WERI-Rb-1 (cell line): ENCODE measurements at regions not wholly inside any gene's neighbourhood (a gene's known extent, or its start where the extent isn't known, plus 50 kb on each side); places are given as distances from the start of the nearest gene placed in this dataset.

Experiments
- DNase-seq: peaks from one replicate; pipeline ENCODE4 v3.0.0-alpha.2; 2020
- H3K27ac ChIP-seq: fragments of 250-450 bp; sonication (Bioruptor Pico); 2 replicates; pipeline ENCODE4 v1.5.1; 2020; ENCODE audit warnings: mild to moderate bottlenecking, moderate library complexity
- H3K27me3 ChIP-seq: fragments of 250-450 bp; sonication (Bioruptor Pico); 2 replicates; pipeline ENCODE4 v1.5.1; 2021; ENCODE audit warnings: mild to moderate bottlenecking, low read depth, moderate library complexity; ENCODE audit not compliant: insufficient read depth, severe bottlenecking
- H3K36me3 ChIP-seq: fragments of 250-450 bp; sonication (Bioruptor Pico); 2 replicates; pipeline ENCODE4 v1.5.1; 2020; ENCODE audit warnings: mild to moderate bottlenecking, moderate library complexity
- H3K4me3 ChIP-seq: 2 replicates; pipeline ENCODE4 v1.5.1; 2011; ENCODE audit warnings: low read depth, mild to moderate bottlenecking, control low read depth, low read length
- H3K9me3 ChIP-seq: fragments of 250-450 bp; sonication (Bioruptor Pico); 2 replicates; pipeline ENCODE4 v1.5.1; 2021; ENCODE audit warnings: mild to moderate bottlenecking, moderate library complexity; ENCODE audit not compliant: severe bottlenecking
- CTCF ChIP-seq: IDR thresholded peaks from 2 replicates; pipeline ENCODE4 v1.5.1; 2011; ENCODE audit warnings: low read depth, mild to moderate bottlenecking, control low read depth, inconsistent platforms, low read length

DNA sequence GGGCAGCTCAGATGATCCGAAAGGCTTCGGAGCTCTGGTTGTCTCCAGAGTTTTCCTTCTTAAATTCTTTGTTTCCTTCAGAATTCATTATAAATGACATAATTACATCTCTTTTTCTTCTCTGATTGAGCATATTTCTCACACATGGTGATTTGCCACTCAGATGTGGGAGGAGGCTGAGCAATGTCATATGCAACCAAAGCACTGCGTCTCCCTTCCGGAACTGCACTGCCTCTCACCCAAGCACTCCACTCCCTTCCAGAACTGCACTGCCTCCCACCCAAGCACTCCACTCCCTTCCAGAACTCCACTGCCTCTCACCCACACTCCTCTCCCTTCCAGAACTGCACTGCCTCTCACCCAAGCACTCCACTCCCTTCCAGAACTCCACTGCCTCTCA, 131.5 kb downstream of the SALL1 start:
- Histone ChIP-seq H3K27me3 (no peaks in the 10 kb centered on the region), H3K9me3 (no peaks in the 10 kb centered on the region), H3K36me3 (no peaks in the 10 kb centered on the region), H3K4me3 (no peak overlapping the region), H3K27ac (no peak overlapping the region)
- DNase-seq = no peak
- no peak for TF ChIP-seq CTCF

DNA sequence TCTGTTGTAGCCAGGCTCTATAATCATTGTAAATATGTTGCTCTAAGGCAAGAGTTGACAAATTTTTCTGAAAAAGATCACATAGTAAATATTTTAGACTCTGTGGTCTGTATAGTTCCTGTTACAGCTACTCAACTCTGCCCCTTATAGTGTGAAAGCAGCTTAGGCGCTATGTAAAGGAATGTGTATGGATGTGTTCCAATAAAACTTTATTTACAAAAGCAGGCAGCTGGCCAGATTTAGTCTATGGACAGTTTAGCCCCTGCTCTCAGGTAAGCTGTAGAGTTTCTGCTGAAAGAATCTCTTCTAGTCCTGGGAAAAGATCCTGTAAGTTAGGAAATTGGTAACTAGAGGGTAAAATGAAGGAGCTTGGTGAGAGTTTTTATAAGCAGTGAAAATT, 133.1 kb downstream of the SALL1 start:
- no peak overlapping the region for H3K4me3 ChIP-seq
- H3K9me3 ChIP-seq = no peaks in the 10 kb centered on the region
- TF ChIP-seq CTCF = no peak
- no peaks in the 10 kb centered on the region for H3K36me3 ChIP-seq
- H3K27me3 ChIP-seq = no peaks in the 10 kb centered on the region
- DNase-seq = no peak
- no peak overlapping the region for H3K27ac ChIP-seq

- no peak for TF ChIP-seq CTCF
- H3K4me3 ChIP-seq = no peak overlapping the region
- DNase-seq = no peak
Observed at GRCh38 chr16:51012396-51012795, 138.7 kb downstream of the SALL1 start.

DNA sequence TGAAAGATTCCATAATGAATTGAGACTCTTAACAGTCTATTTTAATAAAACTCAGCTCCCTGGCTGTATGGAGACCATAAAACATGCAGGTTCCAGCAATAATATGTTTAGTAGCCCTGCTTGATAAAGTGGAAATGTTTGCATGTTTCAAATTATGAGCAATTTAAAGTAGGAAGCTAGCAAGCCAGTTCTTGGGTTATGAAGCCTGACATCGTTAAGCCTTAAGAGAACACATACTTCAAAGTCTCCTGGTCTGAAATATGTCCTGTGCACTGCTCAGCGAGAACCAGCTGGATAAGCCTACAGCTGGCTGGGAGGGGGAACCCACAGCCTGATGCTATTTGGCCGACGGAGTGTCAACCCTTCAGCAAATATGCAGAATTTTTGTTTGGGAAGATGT, 140.3 kb downstream of the SALL1 start:
- no peak for DNase-seq
- Histone ChIP-seq H3K9me3 (peaks cover 3% of the 10 kb centered on the region), H3K4me3 (no peak overlapping the region), H3K36me3 (no peaks in the 10 kb centered on the region), H3K27me3 (no peaks in the 10 kb centered on the region), H3K27ac (no peak overlapping the region)
- no peak for TF ChIP-seq CTCF

More at GRCh38 chr16:51012396-51012795, 138.7 kb downstream of the SALL1 start:
- Histone ChIP-seq H3K9me3 (peaks cover 3% of the 10 kb centered on the region), H3K27me3 (no peaks in the 10 kb centered on the region), H3K27ac (no peak overlapping the region), H3K36me3 (no peaks in the 10 kb centered on the region)

GRCh38 chr16:51009813-51010212, 141.3 kb downstream of the SALL1 start:
- Histone ChIP-seq H3K36me3 (no peaks in the 10 kb centered on the region), H3K4me3 (no peak overlapping the region), H3K27ac (no peak overlapping the region), H3K9me3 (peaks cover 3% of the 10 kb centered on the region), H3K27me3 (no peaks in the 10 kb centered on the region)
- no peak for DNase-seq
- no peak for TF ChIP-seq CTCF

DNA sequence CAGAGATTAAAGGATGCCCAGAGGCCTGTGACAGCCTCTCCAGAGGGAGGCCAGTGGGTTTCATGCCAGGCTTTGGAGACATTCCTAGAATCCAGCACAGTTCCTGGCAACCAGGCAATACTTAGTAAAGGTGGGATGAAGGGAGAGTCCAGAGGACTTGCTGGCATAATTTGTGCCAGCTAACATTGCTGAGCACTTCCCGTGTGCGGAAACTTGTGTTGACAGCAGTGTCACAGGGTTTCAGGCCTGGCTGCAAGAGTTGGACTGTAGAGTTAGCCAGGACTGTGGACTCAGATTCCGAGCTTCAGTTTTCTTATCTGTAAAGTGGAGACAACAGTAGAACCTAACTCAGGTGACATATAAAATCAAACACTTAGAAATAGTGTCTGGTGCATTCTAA, 141.7 kb downstream of the SALL1 start:
- Histone ChIP-seq H3K27ac (no peak overlapping the region), H3K4me3 (no peak overlapping the region), H3K9me3 (peaks cover 3% of the 10 kb centered on the region), H3K36me3 (no peaks in the 10 kb centered on the region), H3K27me3 (no peaks in the 10 kb centered on the region)
- no peak for DNase-seq
- no peak for TF ChIP-seq CTCF
